Skeletal muscle tissue (tissue), 3 donors: ENCODE measurements at regions not wholly inside any gene's neighbourhood (a gene's known extent, or its start where the extent isn't known, plus 50 kb on each side); places are given as distances from the start of the nearest gene placed in this dataset.
"Not testable (repeated sequence)": the region's sequence is repeated elsewhere in the genome, so short reads cannot be mapped to it uniquely, and the experiment has no call there.

Experiments used
- H3K27ac ChIP-seq: one replicate; pipeline ENCODE4 v1.7.0; 2013; ENCODE audit warnings: mild to moderate bottlenecking, low read depth, low read length, inconsistent platforms
- H3K27me3 ChIP-seq, 3 donors: one replicate each; pipeline ENCODE4 v1.7.0; 2013; ENCODE audit warnings: low read length in 3 of 3; ENCODE audit not compliant: control insufficient read depth in 3 of 3, insufficient read depth in 3 of 3
- H3K36me3 ChIP-seq, 3 donors: one replicate each; pipeline ENCODE4 v1.7.0; 2013; ENCODE audit warnings: low read length in 3 of 3; ENCODE audit not compliant: control insufficient read depth in 3 of 3, insufficient read depth in 3 of 3
- H3K4me1 ChIP-seq, 3 donors: one replicate each; pipeline ENCODE4 v1.7.0; 2013; ENCODE audit warnings: low read length in 3 of 3, mild to moderate bottlenecking in 3 of 3; ENCODE audit not compliant: control insufficient read depth in 3 of 3, insufficient read depth in 3 of 3
- H3K4me3 ChIP-seq, 3 donors: one replicate each; pipeline ENCODE4 v1.7.0; 2013; ENCODE audit warnings: low read length in 3 of 3
- H3K9ac ChIP-seq, 3 donors: one replicate each; pipeline ENCODE4 v1.7.0; 2013; ENCODE audit warnings: low read length in 3 of 3, mild to moderate bottlenecking in 3 of 3, moderate library complexity in 2 of 3, low read depth in 1 of 3
- H3K9me3 ChIP-seq, 3 donors: one replicate each; pipeline ENCODE4 v1.7.0; 2013; ENCODE audit warnings: low read length in 3 of 3; ENCODE audit not compliant: control insufficient read depth in 3 of 3
- donor health status: Osteomylitis.

DNA sequence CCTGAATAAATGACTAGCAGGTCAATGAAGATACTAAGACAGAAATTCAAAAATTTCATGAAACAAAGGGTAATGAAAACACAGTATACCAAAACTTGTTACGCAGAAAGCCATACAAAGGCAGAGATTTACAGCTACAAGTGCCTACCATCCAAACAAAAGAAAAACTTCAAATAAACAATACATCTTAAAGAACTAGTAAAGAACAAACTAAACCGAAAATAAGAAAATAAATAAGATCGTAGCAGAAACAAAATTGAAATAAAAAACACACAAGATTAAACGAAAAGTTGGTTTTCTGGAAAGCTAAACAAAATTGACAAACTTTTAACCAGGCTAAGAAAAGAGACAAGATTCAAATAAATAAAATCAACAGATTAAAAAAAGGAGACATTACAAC is 51.5 kb downstream of the VPREB1 start:
- not testable (repeated sequence) for H3K27ac ChIP-seq, H3K9me3 ChIP-seq, H3K27me3 ChIP-seq, H3K4me3 ChIP-seq, H3K36me3 ChIP-seq, H3K9ac ChIP-seq
- H3K4me1 ChIP-seq = peaks cover 0 to 11% (median 4%) of the 10 kb centered on the region in 3 donors

DNA sequence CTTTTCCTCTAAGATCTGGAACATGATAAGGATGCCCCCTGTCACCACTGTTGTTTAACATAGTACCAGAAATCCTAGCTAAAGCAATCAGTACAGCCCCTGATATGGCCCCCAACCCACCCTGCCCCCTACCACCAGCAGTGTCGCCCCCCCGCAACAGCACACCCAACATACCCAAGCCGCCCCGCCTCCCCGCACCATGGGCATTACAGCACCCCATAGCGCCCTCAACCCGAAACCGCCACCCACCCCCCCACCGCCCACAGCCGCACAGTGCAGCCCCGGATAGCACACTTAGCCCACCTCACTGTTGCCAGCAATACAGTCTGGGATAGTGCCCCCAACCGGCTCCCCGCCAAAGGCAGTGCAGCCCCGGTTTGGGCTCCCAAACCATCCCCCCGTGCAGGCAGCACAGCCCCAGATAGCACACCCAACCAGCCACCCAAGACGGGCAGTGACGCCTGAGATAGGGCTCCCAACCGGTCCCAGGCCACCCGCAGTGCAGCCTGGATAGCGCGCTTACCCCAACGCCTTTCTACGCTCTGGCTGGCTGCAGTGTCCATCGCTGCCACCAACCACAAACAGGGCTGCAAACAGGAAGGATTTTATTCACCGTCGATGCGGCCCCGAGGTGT is 52.7 kb downstream of the VPREB1 start:
- H3K36me3 ChIP-seq, H3K27me3 ChIP-seq, H3K4me1 ChIP-seq, H3K9me3 ChIP-seq, H3K27ac ChIP-seq: not testable (repeated sequence)
- Histone ChIP-seq H3K4me3 (peak overlapping the region; percentile 71 to 81 (median 78)), H3K9ac (peak overlapping the region in 2 of 3 donors; percentile 59 to 85)

DNA sequence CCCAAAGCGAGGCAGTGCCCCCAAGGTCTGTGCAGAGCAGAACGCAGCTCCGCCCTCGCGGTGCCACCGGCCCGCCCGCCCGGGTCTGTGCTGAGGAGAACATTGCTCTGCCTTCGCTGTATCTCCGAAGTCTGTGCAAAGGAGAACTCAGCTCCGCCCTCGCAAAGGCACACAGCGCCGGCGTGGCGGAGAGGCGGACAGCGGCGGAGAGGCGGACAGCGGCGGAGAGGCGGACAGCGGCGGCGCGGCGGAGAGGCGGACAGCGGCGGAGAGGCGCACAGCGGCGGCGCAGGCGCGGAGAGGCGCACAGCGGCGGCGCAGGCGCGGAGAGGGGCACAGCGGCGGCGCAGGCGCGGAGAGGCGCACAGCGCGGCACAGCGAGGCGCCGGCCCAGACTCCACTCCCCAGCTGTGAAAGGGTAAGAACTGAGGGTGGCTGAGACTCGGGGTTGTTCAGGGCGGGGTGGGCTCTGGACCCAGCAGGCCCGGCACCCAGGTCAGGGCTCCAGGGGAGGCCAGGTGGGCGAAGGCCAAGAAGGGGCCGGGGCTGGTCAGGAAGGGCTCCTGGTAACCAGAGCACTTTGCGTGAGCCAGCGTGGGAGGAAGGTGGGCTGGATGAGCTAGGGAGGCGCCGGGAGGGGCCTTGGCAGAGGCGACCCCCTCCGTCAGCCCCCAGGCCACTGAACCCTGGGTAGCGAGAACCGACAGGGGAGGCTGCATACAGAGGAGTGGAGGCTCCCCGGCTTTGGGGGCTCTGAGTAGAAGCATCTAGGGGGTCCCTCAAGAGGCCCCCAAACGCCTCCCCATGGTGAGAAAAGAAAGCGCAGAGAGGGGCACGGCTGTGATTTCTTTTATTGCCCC is 53.4 kb downstream of the VPREB1 start:
- peak overlapping the region; percentile 44 for H3K27ac ChIP-seq
- H3K4me1 ChIP-seq, H3K27me3 ChIP-seq, H3K9me3 ChIP-seq, H3K36me3 ChIP-seq: not testable (repeated sequence)
- H3K4me3 ChIP-seq = peak overlapping the region; percentile 71 to 81 (median 80)
- peak overlapping the region; percentile 68 to 85 (median 80) for H3K9ac ChIP-seq

DNA sequence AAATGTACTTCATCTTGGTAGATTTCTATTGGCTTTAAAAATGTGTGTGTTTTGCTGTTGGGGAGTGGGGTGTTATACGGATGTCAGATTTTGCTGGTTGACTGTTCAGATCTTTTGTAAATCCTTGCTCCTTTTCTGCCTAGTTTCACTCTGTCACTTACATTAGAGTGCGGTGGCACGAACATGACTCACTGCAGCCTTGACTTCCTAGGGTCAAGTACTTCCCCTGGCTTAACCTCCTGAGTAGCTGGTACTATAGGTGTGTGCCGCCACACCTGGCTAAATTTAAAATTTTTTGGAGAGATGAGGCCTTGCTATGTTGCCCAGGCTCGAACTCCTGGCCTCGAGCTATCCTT is 54.0 kb downstream of the VPREB1 start:
- H3K9ac ChIP-seq = peak overlapping the region; percentile 68 to 84 (median 80)
- H3K9me3 ChIP-seq, H3K27me3 ChIP-seq, H3K4me1 ChIP-seq, H3K27ac ChIP-seq, H3K36me3 ChIP-seq: not testable (repeated sequence)
- H3K4me3 ChIP-seq = peak overlapping the region; percentile 71 to 80 (median 73)

DNA sequence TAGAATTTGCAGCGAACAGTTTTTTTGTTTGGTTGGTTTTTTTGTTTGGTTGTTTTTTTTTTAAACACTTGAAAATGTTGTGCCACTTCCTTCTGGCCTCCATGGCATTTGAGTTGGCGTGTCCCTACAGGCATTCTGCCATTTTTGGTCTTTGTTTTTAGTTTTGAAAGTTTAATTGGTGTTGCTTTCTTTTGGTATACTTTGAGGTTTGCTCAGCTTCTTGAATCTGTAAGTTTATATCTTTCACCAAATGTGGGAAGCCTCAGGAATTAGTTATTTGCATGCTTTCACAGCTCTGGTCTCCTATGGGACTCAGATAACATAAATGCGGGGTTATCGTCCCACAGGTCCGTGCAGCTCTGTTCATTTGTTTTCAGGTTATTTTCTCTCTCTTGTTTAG is 55.9 kb downstream of the VPREB1 start:
- H3K4me1 ChIP-seq, H3K27me3 ChIP-seq, H3K9ac ChIP-seq, H3K27ac ChIP-seq, H3K4me3 ChIP-seq, H3K9me3 ChIP-seq, H3K36me3 ChIP-seq: not testable (repeated sequence)

DNA sequence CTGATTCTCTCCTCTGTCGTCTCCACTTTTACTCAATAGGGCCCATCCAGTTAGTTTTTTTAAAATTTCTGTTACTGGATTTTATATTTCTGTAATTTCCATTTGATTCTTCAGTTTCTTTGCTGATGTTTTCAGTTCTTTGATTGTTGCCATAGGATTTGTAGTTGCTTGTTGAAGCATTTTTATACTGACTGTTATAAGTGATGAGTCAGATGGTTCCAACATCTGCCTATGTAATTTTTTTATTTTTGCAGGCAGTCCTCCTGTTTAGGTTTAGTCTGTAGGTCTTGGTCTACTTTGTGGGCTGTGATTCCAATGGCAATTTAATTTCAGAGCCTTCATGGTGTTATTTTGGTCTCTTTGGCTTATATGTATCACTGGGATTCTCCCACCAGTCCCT is 56.4 kb downstream of the VPREB1 start:
- H3K27ac ChIP-seq, H3K4me1 ChIP-seq, H3K4me3 ChIP-seq, H3K27me3 ChIP-seq, H3K9ac ChIP-seq, H3K9me3 ChIP-seq, H3K36me3 ChIP-seq: not testable (repeated sequence)

DNA sequence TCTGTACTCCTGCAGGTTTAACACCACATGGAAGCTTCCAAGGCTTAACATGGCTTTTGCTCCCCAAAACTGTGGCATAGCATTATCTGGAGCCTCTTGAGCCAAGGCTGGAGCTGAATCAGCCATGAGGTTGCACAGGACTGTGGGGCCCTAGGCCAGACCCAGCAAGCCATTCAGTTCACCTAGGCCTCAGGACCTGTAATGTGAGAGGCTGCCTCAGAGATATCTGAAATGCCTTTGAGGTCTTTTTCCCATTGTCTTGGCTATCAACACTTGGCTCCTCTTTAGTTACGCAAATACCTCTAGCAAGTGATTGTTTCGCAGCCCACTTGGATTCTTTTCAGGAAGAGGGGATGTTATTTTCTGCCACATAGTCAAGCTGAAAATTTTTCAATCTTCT is 72.0 kb downstream of the VPREB1 start:
- H3K36me3 ChIP-seq = peaks cover 9 to 21% (median 18%) of the 10 kb centered on the region in 3 donors
- H3K4me3 ChIP-seq = no peak overlapping the region
- H3K27ac ChIP-seq = no peak overlapping the region
- no peaks in the 10 kb centered on the region for H3K9me3 ChIP-seq
- H3K27me3 ChIP-seq = no peaks in the 10 kb centered on the region
- peaks cover 4 to 9% (median 6%) of the 10 kb centered on the region in 3 donors for H3K4me1 ChIP-seq
- H3K9ac ChIP-seq = no peak overlapping the region

DNA sequence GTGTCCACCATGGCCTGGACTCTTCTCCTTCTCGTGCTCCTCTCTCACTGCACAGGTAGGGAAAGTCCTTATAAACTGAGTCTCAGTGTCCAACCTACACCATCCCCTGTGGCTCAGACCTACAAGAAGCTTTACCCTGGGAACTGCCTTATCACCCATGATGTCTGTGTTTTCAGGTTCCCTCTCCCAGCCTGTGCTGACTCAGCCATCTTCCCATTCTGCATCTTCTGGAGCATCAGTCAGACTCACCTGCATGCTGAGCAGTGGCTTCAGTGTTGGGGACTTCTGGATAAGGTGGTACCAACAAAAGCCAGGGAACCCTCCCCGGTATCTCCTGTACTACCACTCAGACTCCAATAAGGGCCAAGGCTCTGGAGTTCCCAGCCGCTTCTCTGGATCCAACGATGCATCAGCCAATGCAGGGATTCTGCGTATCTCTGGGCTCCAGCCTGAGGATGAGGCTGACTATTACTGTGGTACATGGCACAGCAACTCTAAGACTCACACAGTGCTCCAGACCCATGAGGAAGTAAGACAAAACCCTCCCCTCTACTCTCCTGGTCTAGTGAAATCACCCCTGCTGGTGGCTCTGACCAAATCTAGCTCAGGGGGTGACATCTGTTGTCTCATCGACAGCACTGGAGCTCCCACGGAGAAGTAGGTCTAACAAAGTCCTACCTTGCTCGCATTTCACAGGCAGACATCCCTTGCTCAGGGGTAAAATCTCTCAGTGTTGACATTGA is 74.3 kb downstream of the VPREB1 start:
- no peak overlapping the region for H3K9ac ChIP-seq
- H3K36me3 ChIP-seq = peaks cover 12 to 21% (median 18%) of the 10 kb centered on the region in 3 donors
- no peak overlapping the region for H3K4me3 ChIP-seq
- peaks cover 4 to 9% (median 6%) of the 10 kb centered on the region in 3 donors for H3K4me1 ChIP-seq
- no peaks in the 10 kb centered on the region for H3K9me3 ChIP-seq
- no peaks in the 10 kb centered on the region for H3K27me3 ChIP-seq
- H3K27ac ChIP-seq = no peak overlapping the region

DNA sequence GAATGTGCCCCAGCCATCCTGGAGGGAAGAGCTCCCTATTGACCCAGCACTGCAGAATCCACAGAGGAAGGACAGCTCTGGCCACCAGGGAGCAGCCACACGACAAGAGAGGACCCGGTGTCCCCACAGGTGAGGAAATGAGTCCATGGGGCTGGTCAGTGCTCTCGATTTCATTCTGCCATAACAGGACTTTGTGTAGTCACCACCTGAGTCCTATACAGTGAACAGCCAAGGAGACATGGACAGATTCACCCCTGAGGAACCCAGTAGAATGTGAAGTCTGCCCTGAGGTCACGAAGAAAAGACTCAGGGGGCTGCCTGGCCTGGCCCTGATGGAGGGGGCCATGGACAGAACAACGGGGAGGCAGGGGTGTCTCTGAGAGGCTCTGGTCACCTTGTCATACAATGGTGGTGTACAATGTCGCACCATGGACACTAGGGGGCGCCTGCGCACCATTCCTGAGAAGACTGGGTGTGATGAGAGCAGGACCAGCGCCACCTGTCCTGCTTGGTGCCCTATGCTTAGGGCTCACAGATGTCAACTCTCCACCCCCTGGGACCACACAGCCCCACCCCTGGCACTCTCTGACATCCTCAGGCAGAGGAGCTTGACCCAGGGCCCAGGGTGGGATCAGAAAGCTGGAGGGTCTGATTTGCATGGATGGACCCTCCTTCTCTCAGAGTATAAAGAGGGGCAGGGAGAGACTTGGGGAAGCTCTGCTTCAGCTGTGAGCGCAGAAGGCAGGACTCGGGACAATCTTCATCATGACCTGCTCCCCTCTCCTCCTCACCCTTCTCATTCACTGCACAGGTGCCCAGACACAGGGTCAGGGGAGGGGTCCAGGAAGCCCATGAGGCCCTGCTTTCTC is 77.4 kb downstream of the VPREB1 start:
- not testable (repeated sequence) for H3K27me3 ChIP-seq, H3K27ac ChIP-seq, H3K4me3 ChIP-seq, H3K4me1 ChIP-seq, H3K9me3 ChIP-seq, H3K9ac ChIP-seq
- H3K36me3 ChIP-seq = peaks cover 12 to 18% (median 15%) of the 10 kb centered on the region in 3 donors
